ENCODE measurements at regions not wholly inside any gene's neighbourhood (a gene's known extent, or its start where the extent isn't known, plus 50 kb on each side); places are given as distances from the start of the nearest gene placed in this dataset.

DNA sequence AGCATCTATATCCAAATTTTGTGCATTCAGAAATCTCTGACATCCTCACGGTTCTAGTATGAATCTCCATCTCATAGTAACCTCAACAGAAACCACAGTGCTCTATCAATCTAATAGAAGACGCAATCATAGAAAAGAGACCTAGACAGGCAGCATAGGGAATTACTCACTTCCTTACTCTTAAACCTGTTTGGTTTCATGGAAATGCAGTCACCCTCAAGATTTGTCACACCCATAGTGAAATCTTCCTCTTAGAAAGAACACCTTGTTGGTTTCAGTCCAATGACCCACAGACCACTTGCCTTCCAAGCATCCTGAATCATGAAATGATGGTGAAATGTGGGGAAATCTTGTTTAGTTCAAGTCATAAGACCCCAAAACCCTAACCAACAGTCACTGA lies 166.1 kb upstream of the PRDM1 start:
- Histone ChIP-seq H3K4me3 (ENCODE audit: low read length) (no peak overlapping the region), H3K9me3 (ENCODE audit: low read depth, low read length) (no peaks in the 10 kb centered on the region), H3K4me1 (ENCODE audit: insufficient read depth, low read length) (no peaks in the 10 kb centered on the region), H3K27me3 (ENCODE audit: insufficient read depth, low read length) (no peaks in the 10 kb centered on the region)

DNA sequence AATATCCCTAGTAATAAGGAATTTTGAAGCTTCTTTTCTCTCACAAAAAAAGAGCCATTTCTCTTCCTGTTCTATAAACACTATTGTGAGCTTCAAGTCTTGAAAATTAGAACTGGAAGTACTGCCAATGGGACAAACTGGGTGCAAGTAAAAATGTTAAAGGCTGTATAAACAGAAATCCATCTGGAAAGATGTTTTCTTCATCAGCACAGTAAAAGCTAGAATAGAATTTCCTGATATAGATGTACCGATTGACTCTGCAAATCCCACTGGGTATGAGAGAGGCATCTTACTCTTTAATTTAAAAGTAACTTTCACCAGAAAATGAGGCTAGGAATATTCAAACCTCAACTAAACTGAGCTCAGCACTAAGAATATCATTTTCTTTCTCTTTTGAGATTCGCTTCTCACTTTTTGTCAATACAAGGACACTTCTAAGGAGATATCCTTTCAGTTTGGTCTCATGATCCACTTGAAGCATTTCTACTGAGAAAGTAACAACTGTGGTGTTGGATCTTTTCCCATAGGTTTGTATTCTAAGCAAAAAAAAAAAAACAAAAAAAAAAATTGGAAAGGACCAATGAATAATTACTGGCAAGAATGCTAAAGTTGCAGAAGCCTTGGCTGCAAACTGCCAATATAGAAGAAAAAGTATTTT lies 169.0 kb upstream of the PRDM1 start:
- Histone ChIP-seq H3K9me3 (ENCODE audit: low read depth, low read length) (no peaks in the 10 kb centered on the region), H3K27me3 (ENCODE audit: insufficient read depth, low read length) (no peaks in the 10 kb centered on the region), H3K4me1 (ENCODE audit: insufficient read depth, low read length) (no peaks in the 10 kb centered on the region), H3K4me3 (ENCODE audit: low read length) (no peak overlapping the region)

GRCh38 chr6:105911106-105911629 lies 175.0 kb upstream of the PRDM1 start:
- no peaks in the 10 kb centered on the region for H3K27me3 ChIP-seq (ENCODE audit: insufficient read depth, low read length)
- peaks cover 33% of the 10 kb centered on the region for H3K4me1 ChIP-seq (ENCODE audit: insufficient read depth, low read length)
- H3K9me3 ChIP-seq (ENCODE audit: low read depth, low read length): no peaks in the 10 kb centered on the region
- no peak overlapping the region for H3K4me3 ChIP-seq (ENCODE audit: low read length)

GRCh38 chr6:105909106-105909505 lies 177.0 kb upstream of the PRDM1 start:
- Histone ChIP-seq H3K4me3 (ENCODE audit: low read length) (no peak overlapping the region), H3K4me1 (ENCODE audit: insufficient read depth, low read length) (peaks cover 33% of the 10 kb centered on the region), H3K9me3 (ENCODE audit: low read depth, low read length) (no peaks in the 10 kb centered on the region), H3K27me3 (ENCODE audit: insufficient read depth, low read length) (no peaks in the 10 kb centered on the region)

- H3K4me1 ChIP-seq (ENCODE audit: insufficient read depth, low read length): peaks cover 33% of the 10 kb centered on the region
- no peak overlapping the region for H3K4me3 ChIP-seq (ENCODE audit: low read length)
- no peaks in the 10 kb centered on the region for H3K27me3 ChIP-seq (ENCODE audit: insufficient read depth, low read length)
- no peaks in the 10 kb centered on the region for H3K9me3 ChIP-seq (ENCODE audit: low read depth, low read length)
Observed at GRCh38 chr6:105907991-105908390, 178.1 kb upstream of the PRDM1 start.

- no peaks in the 10 kb centered on the region for H3K9me3 ChIP-seq (ENCODE audit: low read depth, low read length)
- no peaks in the 10 kb centered on the region for H3K27me3 ChIP-seq (ENCODE audit: insufficient read depth, low read length)
- H3K4me1 ChIP-seq (ENCODE audit: insufficient read depth, low read length): peaks cover 33% of the 10 kb centered on the region
- H3K4me3 ChIP-seq (ENCODE audit: low read length): no peak overlapping the region
Observed at GRCh38 chr6:105907301-105907700, 178.8 kb upstream of the PRDM1 start.

GRCh38 chr6:105902401-105903031 lies 183.6 kb upstream of the PRDM1 start:
- Histone ChIP-seq H3K4me3 (ENCODE audit: low read length) (no peak overlapping the region), H3K4me1 (ENCODE audit: insufficient read depth, low read length) (peaks cover 19% of the 10 kb centered on the region), H3K27me3 (ENCODE audit: insufficient read depth, low read length) (no peaks in the 10 kb centered on the region), H3K9me3 (ENCODE audit: low read depth, low read length) (no peaks in the 10 kb centered on the region)

- Histone ChIP-seq H3K9me3 (ENCODE audit: low read depth, low read length) (no peaks in the 10 kb centered on the region), H3K4me1 (ENCODE audit: insufficient read depth, low read length) (peaks cover 13% of the 10 kb centered on the region), H3K27me3 (ENCODE audit: insufficient read depth, low read length) (no peaks in the 10 kb centered on the region), H3K4me3 (ENCODE audit: low read length) (no peak overlapping the region)
Observed at GRCh38 chr6:105901583-105901982, 184.6 kb upstream of the PRDM1 start.

DNA sequence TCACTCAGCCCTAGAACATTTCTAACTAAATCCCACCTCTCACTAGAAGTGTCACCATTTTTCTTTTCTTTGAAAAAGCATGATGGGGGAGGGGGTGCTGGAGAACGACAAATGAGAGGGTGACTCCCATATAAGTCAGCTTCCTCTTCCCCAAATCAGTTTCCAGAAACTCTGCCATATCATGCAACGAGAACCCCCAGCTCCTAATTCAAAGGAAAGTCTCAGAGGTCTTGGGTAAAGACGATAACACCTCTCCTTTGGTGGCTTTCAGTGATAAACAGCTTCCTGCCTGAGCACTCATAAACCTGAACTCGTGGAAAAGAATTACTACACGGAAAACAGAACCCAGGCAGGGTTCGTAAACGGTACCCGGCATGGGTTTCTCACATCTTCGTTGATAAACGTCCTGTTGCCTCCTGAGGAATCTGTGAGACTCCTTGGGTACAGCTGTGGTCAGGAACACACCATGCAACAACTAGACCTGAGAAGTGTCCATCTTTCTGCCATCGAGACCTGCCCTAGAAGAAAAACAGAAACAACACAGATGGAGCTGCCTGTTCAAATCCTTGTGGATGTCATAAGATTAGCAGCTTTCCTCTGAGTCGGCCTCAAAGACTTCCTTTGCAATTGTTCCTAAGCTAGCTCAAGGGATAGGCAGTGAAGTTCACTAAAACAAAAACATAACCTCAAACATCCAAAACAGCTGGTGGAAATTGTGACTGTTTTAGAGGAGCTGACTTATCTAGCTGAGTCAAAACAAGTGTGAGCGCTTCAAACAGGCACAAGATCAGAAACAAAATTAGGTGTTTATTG lies 185.8 kb upstream of the PRDM1 start:
- Histone ChIP-seq H3K4me3 (ENCODE audit: low read length) (no peak overlapping the region), H3K4me1 (ENCODE audit: insufficient read depth, low read length) (peaks cover 13% of the 10 kb centered on the region), H3K9me3 (ENCODE audit: low read depth, low read length) (no peaks in the 10 kb centered on the region), H3K27me3 (ENCODE audit: insufficient read depth, low read length) (no peaks in the 10 kb centered on the region)

DNA sequence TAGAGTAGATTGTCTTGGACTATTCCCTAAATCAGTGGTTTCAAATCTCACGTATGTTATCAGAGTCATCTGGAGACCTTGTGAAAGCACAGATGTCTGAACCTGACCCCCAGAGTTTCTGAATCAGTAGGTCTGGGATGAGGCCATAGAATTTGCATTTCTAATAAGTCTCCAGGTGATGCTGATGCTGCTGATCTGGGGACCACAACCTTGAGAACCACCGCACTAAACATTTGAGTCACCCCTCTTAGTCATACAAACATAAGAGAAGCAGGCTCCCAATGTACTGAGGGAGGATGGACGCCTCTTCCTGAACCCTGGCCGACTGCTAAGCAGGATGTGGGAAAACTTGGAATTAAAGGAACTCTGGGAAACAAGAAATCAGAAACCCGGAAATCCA lies 187.8 kb upstream of the PRDM1 start:
- H3K27me3 ChIP-seq (ENCODE audit: insufficient read depth, low read length): no peaks in the 10 kb centered on the region
- H3K4me1 ChIP-seq (ENCODE audit: insufficient read depth, low read length): peaks cover 19% of the 10 kb centered on the region
- no peaks in the 10 kb centered on the region for H3K9me3 ChIP-seq (ENCODE audit: low read depth, low read length)
- no peak overlapping the region for H3K4me3 ChIP-seq (ENCODE audit: low read length)

- Histone ChIP-seq H3K27me3 (ENCODE audit: insufficient read depth, low read length) (no peaks in the 10 kb centered on the region), H3K9me3 (ENCODE audit: low read depth, low read length) (no peaks in the 10 kb centered on the region), H3K4me3 (ENCODE audit: low read length) (no peak overlapping the region), H3K4me1 (ENCODE audit: insufficient read depth, low read length) (peaks cover 28% of the 10 kb centered on the region)
Observed at GRCh38 chr6:105897131-105897530, 189.0 kb upstream of the PRDM1 start.

DNA sequence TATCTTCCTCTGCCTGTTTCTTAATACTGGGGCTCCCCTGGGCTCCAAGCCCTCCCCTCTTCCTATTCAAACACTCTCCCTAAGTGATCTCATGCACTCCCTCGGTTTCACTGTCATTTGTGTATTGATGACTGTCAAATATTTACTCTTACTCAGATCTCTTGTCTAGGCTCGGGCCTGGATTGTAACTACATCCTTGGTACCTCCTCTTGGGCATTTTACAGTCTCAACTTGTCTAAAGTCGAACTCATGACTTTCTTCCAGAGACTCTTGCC lies 189.4 kb upstream of the PRDM1 start:
- Histone ChIP-seq H3K27me3 (ENCODE audit: insufficient read depth, low read length) (no peaks in the 10 kb centered on the region), H3K4me3 (ENCODE audit: low read length) (no peak overlapping the region), H3K9me3 (ENCODE audit: low read depth, low read length) (no peaks in the 10 kb centered on the region)

DNA sequence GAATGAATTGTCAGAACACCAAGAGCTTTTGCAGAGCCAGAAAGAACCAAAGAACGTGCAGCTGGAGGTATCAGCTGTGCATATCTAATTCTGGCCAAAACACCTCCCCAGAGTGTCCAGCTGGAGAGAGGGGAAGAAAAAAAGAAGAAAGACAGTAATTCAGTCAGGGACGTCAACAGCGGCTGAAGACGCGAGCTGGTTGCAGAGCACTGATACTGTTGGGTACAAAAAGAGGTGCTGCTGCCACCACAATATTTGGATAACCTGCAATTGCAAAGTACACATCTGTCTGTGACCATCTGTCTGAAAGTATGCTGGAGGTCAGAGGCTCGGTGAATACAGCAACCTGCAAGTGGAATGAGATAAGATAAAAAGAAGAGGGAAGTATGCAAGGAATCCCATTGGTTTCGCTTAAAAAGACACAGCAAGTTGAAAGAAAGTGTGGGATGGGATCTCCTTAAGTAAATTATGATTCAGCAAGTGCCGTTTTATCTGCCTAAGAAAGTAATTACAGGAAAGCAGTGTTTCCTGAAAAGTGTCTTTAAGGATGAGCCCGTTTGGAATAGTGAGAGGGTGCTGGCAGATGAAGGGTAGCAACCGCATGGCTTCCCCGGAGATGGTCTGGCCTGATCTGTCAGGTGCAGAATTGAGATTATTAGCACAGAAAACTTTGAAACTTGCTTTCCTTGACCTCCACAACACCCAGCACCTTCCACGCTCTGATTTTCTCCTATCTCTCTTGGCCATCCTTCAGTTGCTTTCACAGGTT lies 189.9 kb upstream of the PRDM1 start:
- Histone ChIP-seq H3K4me1 (ENCODE audit: insufficient read depth, low read length) (peaks cover 28% of the 10 kb centered on the region), H3K27me3 (ENCODE audit: insufficient read depth, low read length) (no peaks in the 10 kb centered on the region), H3K4me3 (ENCODE audit: low read length) (no peak overlapping the region), H3K9me3 (ENCODE audit: low read depth, low read length) (no peaks in the 10 kb centered on the region)

More for the DNA sequence above, 189.4 kb upstream of the PRDM1 start:
- peaks cover 28% of the 10 kb centered on the region for H3K4me1 ChIP-seq (ENCODE audit: insufficient read depth, low read length)

GRCh38 chr6:105894556-105894955 lies 191.6 kb upstream of the PRDM1 start:
- H3K4me1 ChIP-seq (ENCODE audit: insufficient read depth, low read length): peaks cover 15% of the 10 kb centered on the region
- H3K4me3 ChIP-seq (ENCODE audit: low read length): no peak overlapping the region
- H3K9me3 ChIP-seq (ENCODE audit: low read depth, low read length): no peaks in the 10 kb centered on the region
- H3K27me3 ChIP-seq (ENCODE audit: insufficient read depth, low read length): no peaks in the 10 kb centered on the region

- H3K4me3 ChIP-seq (ENCODE audit: low read length): no peak overlapping the region
- no peaks in the 10 kb centered on the region for H3K27me3 ChIP-seq (ENCODE audit: insufficient read depth, low read length)
- H3K4me1 ChIP-seq (ENCODE audit: insufficient read depth, low read length): peaks cover 15% of the 10 kb centered on the region
- no peaks in the 10 kb centered on the region for H3K9me3 ChIP-seq (ENCODE audit: low read depth, low read length)
Observed at GRCh38 chr6:105893741-105894140, 192.4 kb upstream of the PRDM1 start.

Data from mononuclear cell (primary cell).